Heart left ventricle (tissue), 16 donors: ENCODE measurements at regions not wholly inside any gene's neighbourhood (a gene's known extent, or its start where the extent isn't known, plus 50 kb on each side); places are given as distances from the start of the nearest gene placed in this dataset.

Source experiments
- ATAC-seq, 4 donors: fragments of 200-7000 bp; cut with Tn5 transposase; one replicate each; pipeline ENCODE4 v1.9.1; 2020 to 2022; ENCODE audit warnings: moderate library complexity in 4 of 4, mild to moderate bottlenecking in 3 of 4, moderate number of reproducible peaks in 1 of 4
- DNase-seq, 5 donors: peaks; one replicate each; pipeline ENCODE4 v3.0.0-alpha.2; 2020
- H3K27ac ChIP-seq, 12 donors: fragments of 200-600 bp; sonication (generic) in 4 of 12; one replicate each; pipeline versions ENCODE4 v1.5.0 to v1.8.0; 2016 to 2022; ENCODE audit warnings: mild to moderate bottlenecking in 2 of 12
- H3K27me3 ChIP-seq, 9 donors: fragments of 200-600 bp; sonication (generic) in 2 of 9; one replicate each; pipeline versions ENCODE4 v1.5.1 to v1.8.0; 2016 to 2022; ENCODE audit warnings: mild to moderate bottlenecking in 3 of 9
- H3K36me3 ChIP-seq, 9 donors: fragments of 200-600 bp; sonication (generic) in 2 of 9; one replicate each; pipeline versions ENCODE4 v1.5.0 to v1.8.0; 2018 to 2022; ENCODE audit warnings: mild to moderate bottlenecking in 2 of 9
- H3K4me1 ChIP-seq, 12 donors: fragments of 200-600 bp; sonication (generic) in 4 of 12; one replicate each; pipeline versions ENCODE4 v1.5.0 to v1.8.0; 2016 to 2022; ENCODE audit warnings: mild to moderate bottlenecking in 3 of 12
- H3K4me3 ChIP-seq, 12 donors: fragments of 200-600 bp; sonication (generic) in 4 of 12; one replicate each; pipeline versions ENCODE4 v1.5.0 to v1.8.0; 2017 to 2022; ENCODE audit warnings: mild to moderate bottlenecking in 9 of 12, moderate library complexity in 4 of 12
- H3K9me3 ChIP-seq, 12 donors: fragments of 200-600 bp; sonication (generic) in 4 of 12; one replicate each; pipeline versions ENCODE4 v1.5.0 to v1.8.0; 2016 to 2022; ENCODE audit warnings: mild to moderate bottlenecking in 1 of 12
- POLR2A ChIP-seq, 2 donors: fragments of 450-650 bp; IDR thresholded peaks; one replicate each; pipeline ENCODE4 v1.6.1; 2017; ENCODE audit warnings: antibody characterized with exemption in 2 of 2, mild to moderate bottlenecking in 2 of 2, moderate library complexity in 2 of 2
- WGBS, 4 donors: extraction: QIAGEN DNeasy Blood & Tissue Kit in 2 of 4; methylation state at CpG; one replicate each; pipeline versions ENCODE4 v1.1.5 to v1.1.7; 2013 to 2018; 5-methylcytosine and 5-hydroxymethylcytosine counted together
- intact Hi-C, 10 donors: fragments of 100-400 bp; cut with DNase I; formaldehyde crosslinking; loops; one replicate each; pipeline versions ENCODE4 v1.11.1 to v1.14.2; 2022
- TF ChIP-seq, protein P1 (sequence below), 12 donors: fragments of 200-600 bp; sonication (generic) in 4 of 12; IDR thresholded peaks; one replicate each; pipeline versions ENCODE4 v1.5.0 to v1.8.0; 2018 to 2022; ENCODE audit warnings: antibody characterized with exemption in 12 of 12, mild to moderate bottlenecking in 5 of 12
- donor health status: ischemic (EF 13 %, LVEDD 7.1; RV severe dilation, severe dysfunction).
- donor health status: healthy with polysubstance abuse.
- donor health status: DM: no; HTN: yes; CAD: no.
- donor health status: DM: no; HTN: no; CAD: no.
- donor health status: ischemic (EF 25% LVEDD 6.9; RV normal size, moderate dysfunction).
- donor health status: ischemic (EF 25% LVEDD 5.7; RV mildly dilated, moderate dysfunction).
- donor health status: healthy.
- donor health status: DM: yes; HTN: yes; CAD: no.
- donor health status: ischemic (EF 35%, LVEDD 5.7; RV mildly dilated, moderate dysfunction).
- donor health status: nonischemic (EF 11% LVEDD 7.7; RV severe dilation, severe dysfunction).
- donor health status: DM: yes; HTN: yes; CAD: no.
- donor health status: PGD.
- donor health status: ischemic (EF 29% LVEDD 5.4; RV normal size, mild dysfunction).
- donor health status: nonischemic (EF 23%, LVEDD 6.1; RV moderate dilation, normal function).

DNA sequence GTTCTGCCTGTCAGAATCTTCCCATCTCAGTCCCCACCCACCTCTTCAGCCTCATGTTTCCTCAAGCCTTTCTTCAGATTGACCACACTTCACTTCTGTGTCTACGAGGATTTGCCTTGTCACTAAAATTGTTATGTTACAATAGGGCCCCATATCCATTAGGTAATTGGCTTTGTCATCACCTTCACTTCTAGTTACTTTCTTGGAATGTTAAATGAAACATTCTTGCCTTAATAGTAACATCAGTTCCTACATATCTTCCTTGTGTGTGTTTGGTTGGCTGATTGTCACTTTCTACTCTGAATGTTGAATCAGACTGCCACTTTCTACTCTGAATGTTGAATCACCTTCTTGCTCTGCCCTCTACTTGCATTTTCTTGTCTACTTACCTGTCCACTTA lies 599.9 kb upstream of the NXPH2 start:
- Histone ChIP-seq H3K27me3 (no peaks in the 10 kb centered on the region), H3K36me3 (no peaks in the 10 kb centered on the region), H3K4me3 (no peak overlapping the region), H3K4me1 (no peaks in the 10 kb centered on the region), H3K27ac (no peak overlapping the region), H3K9me3 (no peaks in the 10 kb centered on the region)
- TF ChIP-seq, protein P1, sequence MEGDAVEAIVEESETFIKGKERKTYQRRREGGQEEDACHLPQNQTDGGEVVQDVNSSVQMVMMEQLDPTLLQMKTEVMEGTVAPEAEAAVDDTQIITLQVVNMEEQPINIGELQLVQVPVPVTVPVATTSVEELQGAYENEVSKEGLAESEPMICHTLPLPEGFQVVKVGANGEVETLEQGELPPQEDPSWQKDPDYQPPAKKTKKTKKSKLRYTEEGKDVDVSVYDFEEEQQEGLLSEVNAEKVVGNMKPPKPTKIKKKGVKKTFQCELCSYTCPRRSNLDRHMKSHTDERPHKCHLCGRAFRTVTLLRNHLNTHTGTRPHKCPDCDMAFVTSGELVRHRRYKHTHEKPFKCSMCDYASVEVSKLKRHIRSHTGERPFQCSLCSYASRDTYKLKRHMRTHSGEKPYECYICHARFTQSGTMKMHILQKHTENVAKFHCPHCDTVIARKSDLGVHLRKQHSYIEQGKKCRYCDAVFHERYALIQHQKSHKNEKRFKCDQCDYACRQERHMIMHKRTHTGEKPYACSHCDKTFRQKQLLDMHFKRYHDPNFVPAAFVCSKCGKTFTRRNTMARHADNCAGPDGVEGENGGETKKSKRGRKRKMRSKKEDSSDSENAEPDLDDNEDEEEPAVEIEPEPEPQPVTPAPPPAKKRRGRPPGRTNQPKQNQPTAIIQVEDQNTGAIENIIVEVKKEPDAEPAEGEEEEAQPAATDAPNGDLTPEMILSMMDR (IDR thresholded peaks at IDR 0.05): no peak
- TF ChIP-seq POLR2A (IDR thresholded peaks at IDR 0.05): no peak
- 54 to 61% (median 58%) methylated on average over 1 of the region's 1 CpG for WGBS, 4 donors
- no peak for DNase-seq
- ATAC-seq: no peak
- intact Hi-C loops: no loop called here

DNA sequence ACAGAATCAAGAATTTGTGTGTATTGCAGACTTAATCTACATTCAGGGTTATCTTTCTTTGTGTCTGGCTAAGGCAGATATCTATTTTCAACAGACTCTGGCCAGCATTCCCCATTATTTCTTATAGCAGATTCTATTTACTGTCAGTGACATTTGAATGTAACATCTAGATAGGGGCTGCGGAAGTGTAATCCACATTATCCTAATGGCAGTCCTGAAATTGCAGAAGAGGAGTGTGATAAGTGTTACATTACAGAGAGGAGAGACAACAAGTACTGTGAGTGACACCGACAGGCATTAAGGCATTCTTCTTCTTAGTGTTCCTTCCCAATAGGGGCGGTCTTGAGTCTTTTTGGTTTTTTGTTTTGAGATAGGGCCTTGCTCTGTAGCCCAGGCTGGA lies 598.2 kb upstream of the NXPH2 start:
- TF ChIP-seq, protein P1 (IDR thresholded peaks at IDR 0.05): no peak
- TF ChIP-seq POLR2A (IDR thresholded peaks at IDR 0.05): no peak
- ATAC-seq: no peak
- 46 to 72% (median 53%) methylated on average over 3 of the region's 3 CpGs for WGBS, 4 donors
- Histone ChIP-seq H3K4me3 (no peak overlapping the region), H3K27me3 (no peaks in the 10 kb centered on the region), H3K4me1 (no peaks in the 10 kb centered on the region), H3K36me3 (no peaks in the 10 kb centered on the region), H3K27ac (no peak overlapping the region), H3K9me3 (peaks cover 0 to 7% (median 0%) of the 10 kb centered on the region in 12 donors)
- no peak for DNase-seq
- intact Hi-C loops: no loop called here

DNA sequence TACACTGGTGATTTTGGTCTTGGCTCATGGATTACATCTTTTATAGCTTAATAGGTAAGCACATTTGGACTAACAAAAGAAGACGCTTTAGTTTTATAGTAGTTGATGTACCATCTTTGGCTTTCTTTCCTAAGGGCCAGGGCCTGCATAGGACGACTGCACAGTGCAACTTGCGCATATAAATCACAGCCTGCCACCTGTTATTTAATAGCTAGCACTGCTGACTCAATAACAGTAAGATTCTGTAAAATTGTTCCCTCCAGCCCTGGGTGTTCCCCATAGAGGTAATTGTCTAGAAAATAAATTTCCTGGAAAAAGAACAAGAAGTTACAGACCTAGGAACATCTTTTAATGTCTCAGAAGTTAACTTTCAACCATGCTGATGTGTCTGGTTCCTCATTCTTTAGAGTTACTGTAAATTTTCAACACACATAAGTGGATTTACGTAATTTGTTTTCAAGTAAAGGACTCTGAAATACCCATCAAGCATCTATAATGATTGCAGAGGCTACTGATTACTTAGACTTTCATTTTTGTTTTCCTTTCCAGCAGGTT lies 594.2 kb upstream of the NXPH2 start:
- no peaks in the 10 kb centered on the region for H3K4me1 ChIP-seq
- TF ChIP-seq POLR2A (IDR thresholded peaks at IDR 0.05): no peak
- TF ChIP-seq, protein P1 (IDR thresholded peaks at IDR 0.05): no peak
- H3K4me3 ChIP-seq: no peak overlapping the region

DNA sequence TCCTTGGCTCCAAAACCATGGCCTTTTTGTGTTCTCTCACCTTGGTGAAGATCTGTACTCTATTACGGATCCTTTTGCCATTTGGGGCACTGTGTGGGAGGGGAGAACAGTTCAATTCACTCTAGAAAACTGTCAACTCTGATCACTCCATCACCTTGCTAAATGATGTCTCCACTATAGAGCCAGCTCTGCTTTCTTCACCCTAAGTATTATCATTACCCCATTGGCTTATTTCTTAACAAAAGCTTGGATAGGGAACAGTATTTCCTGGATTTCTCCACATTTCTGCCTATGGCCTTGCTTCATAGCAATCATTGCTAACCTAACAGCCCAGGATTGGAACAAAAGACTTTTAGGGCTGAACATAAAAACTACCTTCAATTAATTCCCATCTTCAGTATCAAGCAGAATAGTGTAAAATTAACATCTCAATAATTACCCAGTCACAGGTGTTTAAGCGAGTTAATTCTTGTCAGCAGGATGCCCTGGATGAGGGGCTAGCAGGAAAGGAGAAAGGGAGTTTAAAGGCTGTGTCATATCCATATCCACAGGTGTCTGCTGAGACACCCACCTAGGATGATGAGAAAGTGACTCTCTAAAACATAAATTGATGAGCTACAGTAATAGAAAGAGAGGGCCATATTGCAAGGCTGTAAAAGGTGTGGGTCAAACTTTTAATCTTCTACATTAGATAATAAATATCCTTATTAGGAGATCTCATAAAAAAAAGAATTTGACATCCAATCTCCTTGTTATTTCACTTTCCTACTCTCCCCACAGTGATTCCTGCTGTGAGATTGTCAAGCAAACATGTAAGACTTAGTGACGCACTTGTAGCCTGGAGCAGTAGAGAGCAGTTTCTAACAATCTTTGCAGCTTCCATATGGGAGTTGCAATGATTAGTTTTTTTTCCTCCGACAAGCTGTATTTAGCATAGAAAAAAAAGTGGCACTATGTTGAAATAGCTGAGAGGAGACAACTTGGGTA lies 589.5 kb upstream of the NXPH2 start:
- no peak overlapping the region for H3K4me3 ChIP-seq
- TF ChIP-seq POLR2A (IDR thresholded peaks at IDR 0.05): no peak
- TF ChIP-seq, protein P1 (IDR thresholded peaks at IDR 0.05): no peak
- no peaks in the 10 kb centered on the region for H3K27me3 ChIP-seq
- ATAC-seq: no peak
- peaks cover 0 to 7% (median 0%) of the 10 kb centered on the region in 12 donors for H3K9me3 ChIP-seq
- H3K4me1 ChIP-seq: no peaks in the 10 kb centered on the region
- intact Hi-C loops: no loop called here
- no peak for DNase-seq
- no peak overlapping the region for H3K27ac ChIP-seq
- H3K36me3 ChIP-seq: no peaks in the 10 kb centered on the region
- WGBS, 4 donors: 53 to 62% (median 56%) methylated on average over 4 of the region's 4 CpGs

More for the DNA sequence above, 594.2 kb upstream of the NXPH2 start:
- Histone ChIP-seq H3K27ac (no peak overlapping the region), H3K9me3 (peaks cover 0 to 7% (median 0%) of the 10 kb centered on the region in 12 donors), H3K27me3 (no peaks in the 10 kb centered on the region), H3K36me3 (no peaks in the 10 kb centered on the region)
- ATAC-seq (no peak), DNase-seq (no peak)
- 77 to 83% (median 80%) methylated on average over 4 of the region's 4 CpGs for WGBS, 4 donors
- intact Hi-C loops: no loop called here
